Activated B cell treated with CpG ODN at 0.5 μM for 24 hours (primary cell): ENCODE measurements at regions not wholly inside any gene's neighbourhood (a gene's known extent, or its start where the extent isn't known, plus 50 kb on each side); places are given as distances from the start of the nearest gene placed in this dataset.
"Not testable (repeated sequence)": the region's sequence is repeated elsewhere in the genome, so short reads cannot be mapped to it uniquely, and the experiment has no call there.

Experiments
- ATAC-seq: fragments of 200-7000 bp; cut with Tn5 transposase; one replicate; pipeline ENCODE4 v1.10.0; 2021; ENCODE audit warnings: low read depth, mild to moderate bottlenecking, moderate library complexity
- CTCF ChIA-PET: fragments of 350-600 bp; sonication (Branson Sonifier 250); formaldehyde crosslinking; loops from one replicate; lab custom pipeline; 2021; ENCODE audit warnings: antibody characterized with exemption; lab: Charles Lee
- POLR2A ChIA-PET: fragments of 350-600 bp; sonication (Branson Sonifier 250); formaldehyde crosslinking; loops from one replicate; lab custom pipeline; 2021; ENCODE audit warnings: antibody characterized with exemption; lab: Charles Lee
- DNase-seq: peaks from one replicate; pipeline ENCODE4 v3.0.0; 2022
- H3K27ac Mint-ChIP-seq: one replicate; pipeline ENCODE4 v1.8.0; 2020; ENCODE audit warnings: mixed read lengths
- H3K27me3 Mint-ChIP-seq: one replicate; pipeline ENCODE4 v1.8.0; 2021; ENCODE audit warnings: mixed read lengths
- H3K36me3 Mint-ChIP-seq: one replicate; pipeline ENCODE4 v1.8.0; 2021; ENCODE audit warnings: low read depth, mixed read lengths
- H3K4me1 Mint-ChIP-seq: one replicate; pipeline ENCODE4 v1.8.0; 2021; ENCODE audit warnings: mixed read lengths
- H3K4me3 Mint-ChIP-seq: one replicate; pipeline ENCODE4 v1.8.0; 2020; ENCODE audit warnings: mild to moderate bottlenecking, mixed read lengths
- H3K9me3 Mint-ChIP-seq: one replicate; pipeline ENCODE4 v1.8.0; 2020; ENCODE audit warnings: mixed read lengths
- intact Hi-C: fragments of 100-400 bp; cut with micrococcal nuclease; formaldehyde crosslinking; loops from one replicate; pipeline ENCODE4 v1.15.1; 2024
- TF ChIP-seq, protein P1 (sequence below): fragments of 200-600 bp; IDR thresholded peaks from one replicate; pipeline ENCODE4 v1.8.0; 2022; ENCODE audit warnings: antibody characterized with exemption, mild to moderate bottlenecking

DNA sequence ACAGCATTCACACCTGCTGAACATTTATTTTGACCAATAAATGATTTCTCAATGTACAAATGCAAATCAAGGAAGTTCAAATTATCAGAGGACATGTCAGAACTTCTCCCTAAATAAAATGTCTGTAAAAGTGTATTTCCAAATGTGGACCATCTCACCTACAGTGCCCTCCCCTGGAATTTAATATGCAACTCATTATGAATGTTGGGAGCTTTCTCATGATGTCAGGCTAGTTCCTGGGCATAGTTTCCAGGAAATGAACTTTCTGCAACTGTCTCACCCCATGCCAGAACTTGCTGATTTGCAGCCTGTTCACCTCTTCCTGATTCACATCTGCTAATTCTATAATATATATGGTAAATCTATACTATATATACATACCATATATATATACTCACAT is 408.5 kb upstream of the USP9Y start:
- TF ChIP-seq, protein P1, sequence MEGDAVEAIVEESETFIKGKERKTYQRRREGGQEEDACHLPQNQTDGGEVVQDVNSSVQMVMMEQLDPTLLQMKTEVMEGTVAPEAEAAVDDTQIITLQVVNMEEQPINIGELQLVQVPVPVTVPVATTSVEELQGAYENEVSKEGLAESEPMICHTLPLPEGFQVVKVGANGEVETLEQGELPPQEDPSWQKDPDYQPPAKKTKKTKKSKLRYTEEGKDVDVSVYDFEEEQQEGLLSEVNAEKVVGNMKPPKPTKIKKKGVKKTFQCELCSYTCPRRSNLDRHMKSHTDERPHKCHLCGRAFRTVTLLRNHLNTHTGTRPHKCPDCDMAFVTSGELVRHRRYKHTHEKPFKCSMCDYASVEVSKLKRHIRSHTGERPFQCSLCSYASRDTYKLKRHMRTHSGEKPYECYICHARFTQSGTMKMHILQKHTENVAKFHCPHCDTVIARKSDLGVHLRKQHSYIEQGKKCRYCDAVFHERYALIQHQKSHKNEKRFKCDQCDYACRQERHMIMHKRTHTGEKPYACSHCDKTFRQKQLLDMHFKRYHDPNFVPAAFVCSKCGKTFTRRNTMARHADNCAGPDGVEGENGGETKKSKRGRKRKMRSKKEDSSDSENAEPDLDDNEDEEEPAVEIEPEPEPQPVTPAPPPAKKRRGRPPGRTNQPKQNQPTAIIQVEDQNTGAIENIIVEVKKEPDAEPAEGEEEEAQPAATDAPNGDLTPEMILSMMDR, result no peak
- H3K4me3 Mint-ChIP-seq, result no peak overlapping the region

DNA sequence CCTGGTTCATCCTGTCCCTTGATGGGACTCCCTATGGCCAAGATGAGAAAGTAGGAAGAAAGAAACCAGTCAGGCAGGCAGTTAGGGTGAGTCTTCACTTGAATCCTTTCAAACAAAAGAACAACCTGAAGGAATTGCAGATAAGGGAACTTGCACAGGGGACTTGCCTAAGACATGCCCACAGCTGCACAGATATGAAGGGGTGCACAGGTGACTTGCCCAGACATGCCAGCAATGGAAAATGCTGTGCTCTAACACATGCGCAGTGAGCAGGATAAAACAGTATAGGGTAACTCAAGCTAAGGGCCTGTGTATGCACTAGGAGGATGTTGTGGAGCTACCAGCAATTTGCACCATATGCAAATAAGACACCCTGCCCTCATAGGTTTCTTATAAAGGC is 404.6 kb upstream of the USP9Y start:
- TF ChIP-seq, protein P1, result no peak
- Mint-ChIP-seq H3K4me1 (no peaks in the 10 kb centered on the region), H3K36me3 (no peaks in the 10 kb centered on the region), H3K27ac (no peak overlapping the region), H3K9me3 (no peaks in the 10 kb centered on the region), H3K4me3 (no peak overlapping the region), H3K27me3 (no peaks in the 10 kb centered on the region)
- DNase-seq, result no peak
- POLR2A ChIA-PET, result no interaction called here
- CTCF ChIA-PET, result no interaction called here
- no peak for ATAC-seq
- intact Hi-C loops, result no loop called here

More for the DNA sequence above, 408.5 kb upstream of the USP9Y start:
- H3K4me1 Mint-ChIP-seq, result no peaks in the 10 kb centered on the region
- H3K36me3 Mint-ChIP-seq, result no peaks in the 10 kb centered on the region
- ChIA-PET CTCF (no interaction called here), POLR2A (no interaction called here)
- H3K27me3 Mint-ChIP-seq, result no peaks in the 10 kb centered on the region
- H3K27ac Mint-ChIP-seq, result no peak overlapping the region
- ATAC-seq, result no peak
- no peaks in the 10 kb centered on the region for H3K9me3 Mint-ChIP-seq
- intact Hi-C loops, result no loop called here
- DNase-seq, result no peak

DNA sequence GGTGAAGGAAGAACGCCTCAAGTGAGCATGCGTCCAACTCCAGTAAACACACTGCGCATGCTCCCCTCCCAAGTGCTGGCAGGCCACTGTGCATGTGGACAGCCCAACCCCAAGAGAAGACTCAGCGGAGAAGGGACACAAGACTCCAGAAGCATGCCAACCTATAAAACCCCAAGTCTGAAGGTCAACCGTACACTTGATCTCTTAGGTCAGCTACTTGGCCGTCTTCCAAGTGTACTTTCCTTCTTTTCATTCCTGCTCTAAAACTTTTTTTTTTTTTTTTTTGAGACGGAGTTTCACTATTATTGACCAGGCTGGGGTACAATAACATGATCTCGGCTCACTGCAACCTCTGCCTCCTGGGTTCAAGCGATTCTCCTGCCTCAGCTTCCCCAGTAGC is 401.2 kb upstream of the USP9Y start:
- intact Hi-C loops, H3K27me3 Mint-ChIP-seq, ATAC-seq, POLR2A ChIA-PET, H3K4me3 Mint-ChIP-seq, DNase-seq, H3K9me3 Mint-ChIP-seq, H3K36me3 Mint-ChIP-seq, H3K27ac Mint-ChIP-seq, CTCF ChIA-PET, H3K4me1 Mint-ChIP-seq: not testable (repeated sequence)

DNA sequence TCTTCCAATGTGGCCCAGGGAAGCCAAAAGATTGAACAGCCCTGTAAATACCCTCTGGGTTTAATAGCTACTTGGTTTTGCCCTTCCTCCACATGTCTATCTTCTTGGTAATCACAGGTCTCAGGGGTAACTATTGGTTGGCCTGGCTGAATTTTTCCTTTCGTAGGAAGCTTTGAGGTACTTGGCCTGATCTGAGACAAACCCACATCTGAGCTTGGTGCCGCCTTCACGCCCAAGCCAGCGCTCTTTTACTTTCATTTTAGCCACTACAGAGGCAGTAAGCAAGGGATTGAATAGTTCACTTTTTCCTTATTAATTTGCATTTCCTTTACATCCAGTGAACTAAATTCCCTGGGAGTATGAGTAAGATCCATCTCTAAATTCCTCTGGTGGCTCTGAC is 397.6 kb upstream of the USP9Y start:
- POLR2A ChIA-PET, result no interaction called here
- Mint-ChIP-seq H3K36me3 (no peaks in the 10 kb centered on the region), H3K4me1 (no peaks in the 10 kb centered on the region), H3K27ac (no peak overlapping the region), H3K27me3 (no peaks in the 10 kb centered on the region), H3K4me3 (no peak overlapping the region), H3K9me3 (no peaks in the 10 kb centered on the region)
- ATAC-seq (no peak), DNase-seq (no peak)
- TF ChIP-seq, protein P1, result no peak
- CTCF ChIA-PET, result no interaction called here
- intact Hi-C loops, result no loop called here

DNA sequence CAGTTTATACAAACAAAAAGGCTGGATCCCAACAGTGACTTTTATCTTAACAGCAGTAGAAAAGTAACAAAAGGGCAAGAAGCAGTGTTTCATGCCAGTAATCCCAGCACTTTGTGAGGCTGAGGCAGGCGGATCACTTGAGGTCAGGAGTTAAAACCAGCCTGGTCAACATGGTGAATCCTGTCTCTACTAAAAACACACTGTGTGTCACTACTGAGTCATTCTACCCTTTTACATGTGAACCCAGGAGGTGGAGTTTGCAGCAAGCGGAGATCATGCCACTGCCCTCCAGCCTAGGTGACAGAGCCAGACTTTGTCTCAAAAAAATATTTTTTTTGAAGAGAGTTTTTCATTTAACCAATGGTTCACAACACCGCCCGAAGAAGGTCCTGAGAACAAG is 395.6 kb upstream of the USP9Y start:
- ATAC-seq, result no peak
- Mint-ChIP-seq H3K27ac (no peak overlapping the region), H3K9me3 (no peaks in the 10 kb centered on the region), H3K4me1 (no peaks in the 10 kb centered on the region), H3K27me3 (no peaks in the 10 kb centered on the region), H3K4me3 (no peak overlapping the region), H3K36me3 (no peaks in the 10 kb centered on the region)
- CTCF ChIA-PET, result no interaction called here
- TF ChIP-seq, protein P1, result no peak
- POLR2A ChIA-PET, result no interaction called here
- no peak for DNase-seq
- intact Hi-C loops, result no loop called here

DNA sequence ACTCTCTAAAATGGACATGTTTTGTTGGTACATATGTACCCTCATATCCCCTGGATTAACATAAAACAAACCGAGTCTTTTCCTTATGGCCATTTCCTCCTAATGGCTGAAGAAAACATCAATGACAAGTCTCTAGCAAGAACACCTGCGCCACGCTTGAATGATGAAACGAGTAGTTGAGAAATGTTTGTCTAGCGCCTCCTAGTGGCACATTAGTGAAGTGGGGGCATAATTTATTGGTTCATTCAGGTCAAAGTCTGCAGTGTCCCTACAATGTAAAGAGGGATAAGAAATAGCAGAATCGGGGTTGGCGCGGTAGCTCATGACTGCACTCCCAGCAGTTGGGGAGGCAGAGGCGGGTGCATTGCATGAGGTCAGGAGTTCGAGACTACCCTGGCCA is 391.8 kb upstream of the USP9Y start:
- H3K4me3 Mint-ChIP-seq, result no peak overlapping the region
- TF ChIP-seq, protein P1, result no peak
- no peaks in the 10 kb centered on the region for H3K9me3 Mint-ChIP-seq
- H3K4me1 Mint-ChIP-seq, result no peaks in the 10 kb centered on the region
- H3K27me3 Mint-ChIP-seq, result no peaks in the 10 kb centered on the region
- DNase-seq, result no peak
- ChIA-PET POLR2A (no interaction called here), CTCF (no interaction called here)
- no peaks in the 10 kb centered on the region for H3K36me3 Mint-ChIP-seq
- no peak overlapping the region for H3K27ac Mint-ChIP-seq
- intact Hi-C loops, result no loop called here
- no peak for ATAC-seq
